OCI-LY1 (cell line): ENCODE measurements at regions not wholly inside any gene's neighbourhood (a gene's known extent, or its start where the extent isn't known, plus 50 kb on each side); places are given as distances from the start of the nearest gene placed in this dataset.
"Not testable (repeated sequence)": the region's sequence is repeated elsewhere in the genome, so short reads cannot be mapped to it uniquely, and the experiment has no call there.

Experiments used
- H2AFZ ChIP-seq: fragments of 200-600 bp; sonication (generic), shearing (Covaris generic); 2 replicates; pipeline ENCODE4 v1.6.0; 2014; ENCODE audit warnings: antibody characterized with exemption, mild to moderate bottlenecking, low read length
- H3F3A ChIP-seq: fragments of 200-600 bp; sonication (generic), shearing (Covaris generic); 2 replicates; pipeline ENCODE4 v1.6.0; 2014; ENCODE audit warnings: mild to moderate bottlenecking, antibody characterized with exemption, low read length, moderate library complexity; ENCODE audit not compliant: insufficient read depth
- H3K27ac ChIP-seq: fragments of 200-600 bp; sonication (generic); 2 replicates; pipeline ENCODE4 v1.5.1; 2014; ENCODE audit warnings: low read length, mixed run types, mild to moderate bottlenecking, low read depth; ENCODE audit not compliant: poor library complexity, severe bottlenecking
- H3K27me3 ChIP-seq: fragments of 200-600 bp; sonication (generic); 2 replicates; pipeline ENCODE4 v1.6.0; 2014; ENCODE audit warnings: antibody characterized with exemption, mild to moderate bottlenecking, low read length, moderate library complexity; ENCODE audit not compliant: insufficient read depth
- H3K36me3 ChIP-seq: fragments of 200-600 bp; sonication (generic); 2 replicates; pipeline ENCODE4 v1.6.1; 2014; ENCODE audit warnings: mild to moderate bottlenecking, antibody characterized with exemption, low read length, moderate library complexity, mixed read lengths; ENCODE audit not compliant: insufficient read depth
- H3K4me1 ChIP-seq: fragments of 200-600 bp; sonication (generic); 2 replicates; pipeline ENCODE4 v1.5.1; 2014; ENCODE audit warnings: mild to moderate bottlenecking, low read length, moderate library complexity; ENCODE audit not compliant: insufficient read depth, severe bottlenecking
- H3K4me2 ChIP-seq: fragments of 200-600 bp; sonication (generic), shearing (Covaris generic); 2 replicates; pipeline ENCODE4 v1.6.1; 2014; ENCODE audit warnings: low read length
- H3K4me3 ChIP-seq: fragments of 200-600 bp; sonication (generic); 2 replicates; pipeline ENCODE4 v1.5.1; 2014; ENCODE audit warnings: low read length, low read depth, mild to moderate bottlenecking, mixed read lengths; ENCODE audit not compliant: poor library complexity, severe bottlenecking
- H3K79me2 ChIP-seq: fragments of 200-600 bp; shearing (Covaris generic); 2 replicates; pipeline ENCODE4 v1.6.1; 2016; ENCODE audit warnings: mixed run types, low read length, mixed read lengths; ENCODE audit not compliant: insufficient read depth
- H3K9ac ChIP-seq: fragments of 200-600 bp; sonication (generic), shearing (Covaris generic); 2 replicates; pipeline ENCODE4 v1.6.1; 2014; ENCODE audit warnings: mild to moderate bottlenecking, low read length, mixed read lengths
- H3K9me2 ChIP-seq: fragments of 200-600 bp; sonication (generic), shearing (Covaris generic); 2 replicates; pipeline ENCODE4 v1.6.1; 2014; ENCODE audit warnings: low read depth, mild to moderate bottlenecking, low read length, mixed read lengths
- H3K9me3 ChIP-seq: fragments of 200-600 bp; shearing (Covaris generic); 2 replicates; pipeline ENCODE4 v1.6.1; 2014; ENCODE audit warnings: low read length, mixed read lengths
- H4K20me1 ChIP-seq: fragments of 200-600 bp; sonication (generic), shearing (Covaris generic); 2 replicates; pipeline ENCODE4 v1.6.0; 2016; ENCODE audit warnings: mild to moderate bottlenecking, low read length; ENCODE audit not compliant: insufficient read depth
- CTCF ChIP-seq: fragments of 200-600 bp; sonication (generic), shearing (Covaris generic); IDR thresholded peaks from 2 replicates; pipeline ENCODE4 v1.5.1; 2017; ENCODE audit warnings: mild to moderate bottlenecking, antibody characterized with exemption, low read length, moderate library complexity, mixed read lengths
- EZH2 ChIP-seq: fragments of 200-600 bp; sonication (generic), shearing (Covaris generic); IDR thresholded peaks from 2 replicates; pipeline ENCODE4 v1.8.0; 2017; ENCODE audit warnings: borderline replicate concordance, mixed run types, mild to moderate bottlenecking, antibody characterized with exemption, low read length, moderate library complexity, mixed read lengths

GRCh38 chr7:41438705-41439514, 264.0 kb downstream of the INHBA start:
- H3K4me2 ChIP-seq: no peak overlapping the region
- TF ChIP-seq EZH2 (no peak), CTCF (no peak)
- no peaks in the 10 kb centered on the region for H3K36me3 ChIP-seq
- H2AFZ ChIP-seq: no peak overlapping the region
- H3K79me2 ChIP-seq: no peaks in the 10 kb centered on the region
- H3K27ac ChIP-seq: no peak overlapping the region
- H3F3A ChIP-seq: no peaks in the 10 kb centered on the region
- H3K9ac ChIP-seq: no peak overlapping the region
- no peak overlapping the region for H3K4me3 ChIP-seq
- H3K9me3 ChIP-seq: no peaks in the 10 kb centered on the region
- no peaks in the 10 kb centered on the region for H4K20me1 ChIP-seq
- H3K4me1 ChIP-seq: no peaks in the 10 kb centered on the region
- no peaks in the 10 kb centered on the region for H3K27me3 ChIP-seq
- H3K9me2 ChIP-seq: no peaks in the 10 kb centered on the region

- H3K27me3 ChIP-seq: no peaks in the 10 kb centered on the region
- H4K20me1 ChIP-seq: no peaks in the 10 kb centered on the region
- H3K27ac ChIP-seq: no peak overlapping the region
- H3K36me3 ChIP-seq: no peaks in the 10 kb centered on the region
- H3K9me3 ChIP-seq: no peaks in the 10 kb centered on the region
- H3K79me2 ChIP-seq: no peaks in the 10 kb centered on the region
- H3F3A ChIP-seq: no peaks in the 10 kb centered on the region
- no peaks in the 10 kb centered on the region for H3K4me1 ChIP-seq
- TF ChIP-seq EZH2 (no peak), CTCF (no peak)
- H3K9ac ChIP-seq: no peak overlapping the region
- no peak overlapping the region for H2AFZ ChIP-seq
- no peak overlapping the region for H3K4me3 ChIP-seq
- H3K4me2 ChIP-seq: no peak overlapping the region
- H3K9me2 ChIP-seq: no peaks in the 10 kb centered on the region
Observed at GRCh38 chr7:41437257-41438196, 265.4 kb downstream of the INHBA start.

- Histone ChIP-seq H2AFZ (no peak overlapping the region), H3K4me2 (no peak overlapping the region), H3K79me2 (no peaks in the 10 kb centered on the region), H3K9ac (no peak overlapping the region), H3K9me3 (no peaks in the 10 kb centered on the region), H3F3A (no peaks in the 10 kb centered on the region), H3K27ac (no peak overlapping the region), H3K36me3 (no peaks in the 10 kb centered on the region), H3K4me3 (no peak overlapping the region), H4K20me1 (no peaks in the 10 kb centered on the region), H3K4me1 (no peaks in the 10 kb centered on the region), H3K27me3 (no peaks in the 10 kb centered on the region), H3K9me2 (no peaks in the 10 kb centered on the region)
- no peak for TF ChIP-seq CTCF
- TF ChIP-seq EZH2: no peak
Observed at GRCh38 chr7:41436139-41436538, 266.8 kb downstream of the INHBA start.

GRCh38 chr7:41435020-41435419, 267.9 kb downstream of the INHBA start:
- H3K9me2 ChIP-seq, H3K4me3 ChIP-seq, H3K79me2 ChIP-seq, H3K4me1 ChIP-seq, H4K20me1 ChIP-seq, H3K9ac ChIP-seq, H3K4me2 ChIP-seq, H2AFZ ChIP-seq, H3K27ac ChIP-seq, H3K9me3 ChIP-seq, H3F3A ChIP-seq, H3K36me3 ChIP-seq, H3K27me3 ChIP-seq: not testable (repeated sequence)
